ENCODE measurements at regions not wholly inside any gene's neighbourhood (a gene's known extent, or its start where the extent isn't known, plus 50 kb on each side); places are given as distances from the start of the nearest gene placed in this dataset.

GRCh38 chr5:38720554-38721361, 125.1 kb upstream of the OSMR start:
- no peak for DNase-seq

GRCh38 chr5:38722918-38723317, 122.9 kb upstream of the OSMR start:
- DNase-seq = no peak

- no peak for DNase-seq
These were observed 122.4 kb upstream of the OSMR start for GRCh38 chr5:38723426-38723825.

- no peak for DNase-seq
These were observed 121.3 kb upstream of the OSMR start for GRCh38 chr5:38724301-38725030.

- no peak for DNase-seq
These were observed 120.4 kb upstream of the OSMR start for GRCh38 chr5:38725371-38725865.

GRCh38 chr5:38726279-38726678, 119.5 kb upstream of the OSMR start:
- no peak for DNase-seq

GRCh38 chr5:38728029-38728428, 117.8 kb upstream of the OSMR start:
- no peak for DNase-seq

- no peak for DNase-seq
These were observed 114.4 kb upstream of the OSMR start for GRCh38 chr5:38731461-38731860.

- DNase-seq = no peak
These were observed 111.5 kb upstream of the OSMR start for GRCh38 chr5:38734353-38734752.

GRCh38 chr5:38736089-38736488, 109.7 kb upstream of the OSMR start:
- DNase-seq = no peak

- DNase-seq = no peak
These were observed 107.8 kb upstream of the OSMR start for GRCh38 chr5:38737976-38738375.

- no peak for DNase-seq
These were observed 106.7 kb upstream of the OSMR start for GRCh38 chr5:38739011-38739704.

GRCh38 chr5:38739705-38740045, 106.1 kb upstream of the OSMR start:
- DNase-seq = no peak

- no peak for DNase-seq
These were observed 103.0 kb upstream of the OSMR start for GRCh38 chr5:38742821-38743220.

GRCh38 chr5:38743562-38743961, 102.2 kb upstream of the OSMR start:
- no peak for DNase-seq

GRCh38 chr5:38745836-38746732, 99.7 kb upstream of the OSMR start:
- DNase-seq = no peak

GRCh38 chr5:38749861-38750260, 96.0 kb upstream of the OSMR start:
- no peak for DNase-seq

- no peak for DNase-seq
These were observed 94.7 kb upstream of the OSMR start for GRCh38 chr5:38751103-38751502.

- DNase-seq = no peak
These were observed 93.7 kb upstream of the OSMR start for GRCh38 chr5:38752012-38752536.

GRCh38 chr5:38752622-38753021, 93.2 kb upstream of the OSMR start:
- DNase-seq = no peak

- DNase-seq = no peak
These were observed 92.7 kb upstream of the OSMR start for GRCh38 chr5:38753141-38753540.

- DNase-seq = no peak
These were observed 92.0 kb upstream of the OSMR start for GRCh38 chr5:38753776-38754175.
